ENCODE measurements at regions not wholly inside any gene's neighbourhood (a gene's known extent, or its start where the extent isn't known, plus 50 kb on each side); places are given as distances from the start of the nearest gene placed in this dataset.

DNA sequence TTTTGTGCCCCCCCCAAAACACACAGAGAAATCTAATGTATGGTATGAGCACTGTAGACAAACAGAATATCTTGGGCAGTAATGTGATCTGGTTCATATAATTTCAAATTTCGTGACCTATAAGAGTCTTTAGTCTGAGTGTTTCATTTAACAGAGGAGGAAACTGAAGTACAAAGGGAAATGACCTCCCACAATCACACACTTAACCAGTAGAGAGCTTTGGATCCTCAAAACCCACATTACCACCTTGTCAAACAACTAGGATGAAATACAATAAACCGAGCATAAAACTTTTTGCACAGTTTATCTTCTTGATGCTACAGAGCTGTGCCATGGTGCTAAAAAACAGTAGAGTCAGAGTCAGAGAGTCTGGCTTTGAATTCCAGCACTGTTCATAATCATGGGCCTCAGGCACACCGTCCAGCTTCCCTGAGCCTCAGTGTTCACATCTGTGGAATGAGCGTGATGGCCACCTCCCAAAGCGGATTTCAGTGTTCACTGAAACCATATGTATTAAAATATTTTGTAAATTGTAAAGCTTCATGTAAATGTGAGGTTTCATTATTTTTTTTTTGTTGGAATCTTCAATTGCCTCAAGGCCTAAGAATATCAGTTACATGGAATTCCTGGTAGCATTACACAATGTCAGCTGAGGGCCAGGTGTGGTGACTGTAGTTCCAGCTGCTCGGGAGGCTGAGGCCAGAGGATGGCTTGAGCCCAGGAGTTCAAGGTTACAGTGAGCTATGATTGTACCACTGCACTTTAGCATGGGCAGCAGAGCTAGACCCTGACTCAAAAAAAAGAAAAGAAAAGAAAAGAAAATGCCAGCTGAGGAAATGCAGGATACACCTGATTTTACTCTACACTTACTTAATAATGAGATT lies 126.4 kb upstream of the FRY start:
- Histone ChIP-seq H3K36me3 (replicated peaks) (no peaks in the 10 kb centered on the region), H3K4me3 (no peak overlapping the region), H3K9me3 (no peaks in the 10 kb centered on the region), H3K27me3 (ENCODE audit: low read depth) (no peaks in the 10 kb centered on the region), H3K4me1 (no peaks in the 10 kb centered on the region; the same call in 1 of the 2 replicates)
- no peak for DNase-seq (ENCODE audit: low spot score in 2 of 2)
- in situ Hi-C loops (cut with MboI; ENCODE audit: low sequenced_read_pairs), result loop anchor here (10.0 kb wide), 1 partner anchor 410 kb away; the partner anchor contains the start of genes BRCA2 and ZAR1L

DNA sequence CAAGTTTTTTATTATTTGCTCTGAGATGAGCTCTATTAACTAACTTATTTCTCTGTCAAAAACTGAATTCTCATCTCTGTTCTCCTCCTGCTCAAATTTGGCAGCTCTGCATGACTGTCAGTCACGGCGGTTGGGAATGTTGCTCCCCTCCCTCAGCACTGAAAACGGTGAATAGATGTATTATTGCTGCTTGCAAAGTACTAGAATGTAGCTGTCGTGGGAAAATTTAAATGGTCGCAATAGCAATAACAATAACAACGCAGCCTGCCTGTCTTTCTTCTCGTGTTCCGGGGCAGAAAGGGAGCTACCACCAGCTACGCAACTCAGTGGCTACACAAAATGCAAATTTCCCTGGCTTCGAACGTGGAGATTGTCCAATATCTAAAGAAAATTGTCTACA lies 125.6 kb upstream of the FRY start:
- no peak overlapping the region for H3K4me3 ChIP-seq
- H3K4me1 ChIP-seq, result no peaks in the 10 kb centered on the region; the same call in 1 of the 2 replicates
- peak; percentile 22 for DNase-seq (ENCODE audit: low spot score in 2 of 2)
- H3K9me3 ChIP-seq, result no peaks in the 10 kb centered on the region
- H3K36me3 ChIP-seq (replicated peaks), result no peaks in the 10 kb centered on the region
- no peaks in the 10 kb centered on the region for H3K27me3 ChIP-seq (ENCODE audit: low read depth)
- in situ Hi-C loops (cut with MboI; ENCODE audit: low sequenced_read_pairs), result loop anchor here (10.0 kb wide), 1 partner anchor 409 kb away; the partner anchor contains the start of genes BRCA2 and ZAR1L

DNA sequence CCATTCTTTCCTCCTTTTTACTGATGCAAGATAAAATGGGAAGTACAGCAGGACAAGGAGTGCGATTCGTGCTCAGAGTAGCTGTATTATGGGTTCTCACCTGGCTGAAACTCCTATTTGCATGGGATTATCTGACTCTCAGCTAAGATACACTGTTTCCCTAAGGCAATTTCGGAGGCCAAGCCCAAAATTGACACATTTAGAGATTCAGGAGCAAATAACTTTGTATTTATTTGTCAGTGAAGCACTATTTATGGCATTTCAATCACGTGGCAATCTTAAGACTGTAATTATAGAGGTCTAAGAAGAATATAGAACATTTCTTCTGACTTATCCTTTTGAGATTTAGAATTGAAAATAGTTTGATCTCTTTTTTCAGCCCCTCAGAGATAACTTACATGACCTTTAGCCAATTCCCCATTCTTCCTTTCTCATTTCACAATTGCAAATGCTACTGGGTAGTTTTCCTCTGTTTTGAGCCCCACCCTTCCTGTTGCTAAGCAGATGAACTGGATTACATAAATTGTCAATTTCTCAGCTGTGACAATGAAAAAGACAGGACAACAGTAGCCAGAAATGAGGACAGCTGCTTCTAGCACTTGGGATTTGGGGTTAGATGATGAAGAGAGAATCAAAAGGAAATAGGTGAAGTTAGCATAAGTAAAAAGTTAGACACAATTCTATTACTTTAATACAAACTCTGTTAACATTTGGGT lies 122.7 kb upstream of the FRY start:
- Histone ChIP-seq H3K36me3 (replicated peaks) (no peaks in the 10 kb centered on the region), H3K27me3 (ENCODE audit: low read depth) (no peaks in the 10 kb centered on the region), H3K4me1 (no peaks in the 10 kb centered on the region; the same call in 1 of the 2 replicates), H3K9me3 (no peaks in the 10 kb centered on the region), H3K4me3 (no peak overlapping the region)
- in situ Hi-C loops (cut with MboI; ENCODE audit: low sequenced_read_pairs), result loop anchor here (10.0 kb wide), 1 partner anchor 406 kb away; the partner anchor contains the start of genes BRCA2 and ZAR1L
- no peak for DNase-seq (ENCODE audit: low spot score in 2 of 2)

DNA sequence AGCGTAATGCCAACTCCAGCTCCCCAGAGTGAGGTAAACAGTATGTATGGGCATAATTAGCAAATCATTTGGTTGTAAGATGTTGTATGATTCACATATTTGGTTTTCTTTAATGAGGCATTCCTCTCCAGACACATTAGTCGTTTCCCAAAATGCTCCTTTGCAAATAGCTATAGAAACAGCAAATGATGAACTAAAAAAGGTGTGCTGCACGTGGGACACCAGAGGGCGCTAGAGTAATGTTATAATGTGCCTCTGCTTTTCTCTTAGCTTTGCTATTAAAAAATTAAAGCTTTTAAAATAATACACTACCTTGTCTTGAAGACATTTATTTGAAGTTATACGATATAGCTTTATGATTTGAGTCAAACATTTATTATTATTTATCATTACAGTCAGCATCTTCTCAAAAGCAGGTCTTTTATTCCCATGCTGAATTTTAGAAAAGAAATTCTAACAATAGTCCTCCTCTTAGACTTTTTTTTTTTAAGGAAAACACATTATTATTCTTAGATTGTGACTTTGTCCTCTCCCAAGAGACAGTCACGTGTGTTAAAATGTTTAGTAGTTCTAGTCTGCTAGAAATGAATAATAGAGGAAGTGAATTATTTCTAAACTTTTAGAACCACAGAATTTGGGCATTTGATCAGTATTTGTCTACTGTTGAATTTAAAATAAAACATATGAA lies 121.6 kb upstream of the FRY start:
- DNase-seq (ENCODE audit: low spot score in 2 of 2), result peak; percentile 57 to 75
- no peaks in the 10 kb centered on the region; the same call in 1 of the 2 replicates for H3K4me1 ChIP-seq
- H3K9me3 ChIP-seq, result no peaks in the 10 kb centered on the region
- no peaks in the 10 kb centered on the region for H3K27me3 ChIP-seq (ENCODE audit: low read depth)
- H3K36me3 ChIP-seq (replicated peaks), result no peaks in the 10 kb centered on the region
- in situ Hi-C loops (cut with MboI; ENCODE audit: low sequenced_read_pairs), result loop anchor here (10.0 kb wide), 1 partner anchor 405 kb away; the partner anchor contains the start of genes BRCA2 and ZAR1L
- no peak overlapping the region for H3K4me3 ChIP-seq

DNA sequence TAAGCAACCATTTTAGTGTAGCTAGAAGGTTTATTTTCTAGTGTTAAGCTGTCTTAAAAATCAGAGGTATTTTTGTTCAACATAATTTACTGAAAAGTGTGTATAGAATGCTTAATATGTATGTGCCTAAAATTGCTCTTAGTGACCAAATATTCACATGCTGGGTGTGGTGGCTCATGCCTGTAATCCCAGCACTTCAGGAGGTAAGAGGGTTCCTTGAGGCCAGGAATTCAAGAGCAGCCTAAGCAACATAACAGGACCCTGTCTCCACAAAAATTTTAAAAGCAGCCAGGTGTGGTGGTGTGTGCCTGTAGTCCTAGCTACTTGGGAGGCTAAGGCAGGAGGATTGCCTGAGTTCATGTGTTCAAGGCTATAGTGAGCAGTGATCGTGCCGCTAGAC lies 120.9 kb upstream of the FRY start:
- DNase-seq (ENCODE audit: low spot score in 2 of 2), result no peak
- in situ Hi-C loops (cut with MboI; ENCODE audit: low sequenced_read_pairs), result no loop called here
- H3K36me3 ChIP-seq (replicated peaks), result no peaks in the 10 kb centered on the region
- no peak overlapping the region for H3K4me3 ChIP-seq
- no peaks in the 10 kb centered on the region for H3K9me3 ChIP-seq
- H3K4me1 ChIP-seq, result no peaks in the 10 kb centered on the region; the same call in 1 of the 2 replicates
- H3K27me3 ChIP-seq (ENCODE audit: low read depth), result no peaks in the 10 kb centered on the region

DNA sequence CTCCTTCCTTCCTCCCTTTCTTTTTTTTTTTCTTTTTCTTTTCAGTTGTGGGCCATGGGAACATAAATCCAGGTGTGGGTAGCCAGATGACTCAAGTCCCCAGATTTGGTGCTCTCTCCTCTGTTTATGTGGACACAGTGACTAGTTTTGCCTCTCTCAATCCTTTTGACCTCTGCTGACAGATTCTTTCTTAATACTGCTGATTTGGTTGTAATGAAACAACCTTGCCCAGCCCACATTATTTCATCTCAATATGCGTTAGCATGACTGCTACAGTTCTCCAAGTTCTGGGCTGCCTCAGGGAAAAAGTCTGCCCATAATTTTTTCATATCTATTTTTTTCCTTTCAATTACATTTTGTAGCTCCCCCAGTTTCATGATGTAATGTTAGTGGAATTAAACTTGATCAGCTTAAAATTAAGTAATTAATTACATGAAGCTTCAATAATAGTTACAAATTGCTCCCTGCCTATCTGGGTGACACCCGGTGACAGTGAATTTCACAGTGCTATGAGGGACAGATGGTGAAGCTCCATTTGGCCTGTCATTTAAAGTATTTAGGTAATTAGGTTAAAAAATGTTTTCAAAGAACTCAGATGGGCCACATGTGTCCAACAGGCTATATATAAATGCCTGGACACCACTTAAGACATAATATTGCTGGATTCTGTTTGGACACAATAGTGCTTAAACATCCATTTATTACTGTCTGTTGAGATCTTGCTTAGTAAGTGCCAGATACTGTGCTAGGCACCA lies 118.8 kb upstream of the FRY start:
- Histone ChIP-seq H3K9me3 (no peaks in the 10 kb centered on the region), H3K4me3 (no peak overlapping the region), H3K36me3 (replicated peaks) (no peaks in the 10 kb centered on the region), H3K27me3 (ENCODE audit: low read depth) (no peaks in the 10 kb centered on the region), H3K4me1 (no peaks in the 10 kb centered on the region)
- in situ Hi-C loops (cut with MboI; ENCODE audit: low sequenced_read_pairs), result no loop called here
- DNase-seq (ENCODE audit: low spot score in 2 of 2), result no peak

DNA sequence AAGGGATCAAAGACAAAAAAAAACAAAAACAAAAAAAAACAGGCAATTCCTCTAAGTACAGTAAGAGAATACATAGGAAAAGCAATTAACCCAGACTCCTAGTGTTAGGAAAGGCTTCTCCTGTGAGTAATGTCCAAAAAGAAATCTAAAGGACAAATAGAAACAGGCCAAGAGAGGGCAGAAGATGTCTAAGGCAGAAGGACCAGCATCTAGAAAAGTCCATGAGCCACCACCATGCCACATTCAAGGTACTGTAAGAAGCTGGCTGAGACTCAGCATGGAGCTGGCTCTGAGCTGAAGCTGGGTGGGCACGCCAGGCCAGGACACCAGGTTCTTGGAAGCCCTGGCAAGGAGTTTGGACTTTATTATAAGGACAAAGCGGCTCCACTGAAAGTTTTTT lies 118.1 kb upstream of the FRY start:
- in situ Hi-C loops (cut with MboI; ENCODE audit: low sequenced_read_pairs), result no loop called here
- H3K27me3 ChIP-seq (ENCODE audit: low read depth), result no peaks in the 10 kb centered on the region
- DNase-seq (ENCODE audit: low spot score in 2 of 2), result no peak
- H3K36me3 ChIP-seq (replicated peaks), result no peaks in the 10 kb centered on the region
- no peaks in the 10 kb centered on the region for H3K4me1 ChIP-seq
- no peak overlapping the region for H3K4me3 ChIP-seq
- H3K9me3 ChIP-seq, result no peaks in the 10 kb centered on the region

DNA sequence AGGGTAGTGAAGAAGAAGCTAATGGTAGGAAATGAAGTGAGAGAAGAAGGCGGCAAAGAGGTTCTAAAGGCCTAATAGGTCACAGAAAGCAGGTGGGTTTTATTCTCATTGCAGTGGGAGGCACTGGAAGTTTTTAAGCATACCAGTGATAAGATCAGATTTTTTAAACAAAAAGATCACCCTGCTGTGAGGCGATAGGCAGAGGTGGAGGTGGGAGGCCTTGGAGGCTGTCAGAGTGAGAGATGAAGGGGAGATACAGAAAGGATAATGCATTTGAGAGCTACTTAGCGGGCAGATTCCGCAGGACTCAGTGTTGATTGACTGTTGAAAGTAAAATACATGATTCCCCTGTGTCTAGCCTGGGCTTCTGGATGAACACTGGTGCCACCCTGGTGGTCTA lies 116.7 kb upstream of the FRY start:
- H3K4me3 ChIP-seq, result no peak overlapping the region
- H3K4me1 ChIP-seq, result no peaks in the 10 kb centered on the region
- no peaks in the 10 kb centered on the region for H3K27me3 ChIP-seq (ENCODE audit: low read depth)
- no peaks in the 10 kb centered on the region for H3K9me3 ChIP-seq
- in situ Hi-C loops (cut with MboI; ENCODE audit: low sequenced_read_pairs), result no loop called here
- H3K36me3 ChIP-seq (replicated peaks), result no peaks in the 10 kb centered on the region
- DNase-seq (ENCODE audit: low spot score in 2 of 2), result no peak

DNA sequence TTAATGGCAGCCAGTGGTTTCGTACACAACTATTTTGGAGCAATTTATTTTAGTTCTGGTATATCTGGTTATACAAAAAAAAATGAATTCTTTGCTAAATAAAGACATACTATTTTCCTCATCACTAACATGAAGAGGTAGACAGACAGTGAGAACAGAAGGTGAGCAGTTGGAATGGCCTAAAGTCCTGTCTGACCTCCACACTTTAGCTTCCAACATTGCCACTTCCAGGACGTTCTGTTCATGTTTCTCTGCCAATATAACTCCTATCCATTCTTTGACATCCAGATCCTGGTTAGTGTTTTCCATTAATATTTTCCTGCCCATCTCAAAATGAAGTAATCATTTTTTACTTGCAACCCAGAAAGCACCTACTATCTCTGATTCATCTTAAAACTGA lies 112.9 kb upstream of the FRY start:
- no peaks in the 10 kb centered on the region for H3K9me3 ChIP-seq
- H3K4me3 ChIP-seq, result no peak overlapping the region
- H3K36me3 ChIP-seq (replicated peaks), result no peaks in the 10 kb centered on the region
- no peak for DNase-seq (ENCODE audit: low spot score in 2 of 2)
- no peaks in the 10 kb centered on the region for H3K4me1 ChIP-seq
- H3K27me3 ChIP-seq (ENCODE audit: low read depth), result no peaks in the 10 kb centered on the region; the same call in 1 of the 2 replicates
- in situ Hi-C loops (cut with MboI; ENCODE audit: low sequenced_read_pairs), result no loop called here

DNA sequence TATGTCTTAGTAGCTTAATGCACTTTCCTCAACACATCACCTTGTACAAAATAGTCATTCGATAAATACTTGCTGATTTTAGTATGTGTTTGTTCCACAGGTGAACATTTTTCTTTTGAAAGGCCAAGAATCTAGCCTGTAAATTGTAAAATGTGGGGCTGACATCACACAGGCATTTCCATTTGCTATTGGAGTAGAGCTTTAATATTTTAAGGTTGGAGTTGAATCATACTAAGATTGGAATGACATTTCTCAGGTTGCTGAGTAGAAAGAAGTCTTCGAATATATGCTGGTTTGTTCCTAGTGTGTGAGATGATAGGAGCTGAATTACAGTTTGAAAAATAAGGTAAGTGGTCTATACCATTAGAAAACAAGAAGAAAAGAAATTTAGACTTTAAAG lies 112.3 kb upstream of the FRY start:
- H3K4me3 ChIP-seq, result no peak overlapping the region
- no peaks in the 10 kb centered on the region for H3K4me1 ChIP-seq
- no peaks in the 10 kb centered on the region for H3K36me3 ChIP-seq (replicated peaks)
- DNase-seq (ENCODE audit: low spot score in 2 of 2), result no peak
- H3K27me3 ChIP-seq (ENCODE audit: low read depth), result no peaks in the 10 kb centered on the region; the same call in 1 of the 2 replicates
- in situ Hi-C loops (cut with MboI; ENCODE audit: low sequenced_read_pairs), result no loop called here
- no peaks in the 10 kb centered on the region for H3K9me3 ChIP-seq

DNA sequence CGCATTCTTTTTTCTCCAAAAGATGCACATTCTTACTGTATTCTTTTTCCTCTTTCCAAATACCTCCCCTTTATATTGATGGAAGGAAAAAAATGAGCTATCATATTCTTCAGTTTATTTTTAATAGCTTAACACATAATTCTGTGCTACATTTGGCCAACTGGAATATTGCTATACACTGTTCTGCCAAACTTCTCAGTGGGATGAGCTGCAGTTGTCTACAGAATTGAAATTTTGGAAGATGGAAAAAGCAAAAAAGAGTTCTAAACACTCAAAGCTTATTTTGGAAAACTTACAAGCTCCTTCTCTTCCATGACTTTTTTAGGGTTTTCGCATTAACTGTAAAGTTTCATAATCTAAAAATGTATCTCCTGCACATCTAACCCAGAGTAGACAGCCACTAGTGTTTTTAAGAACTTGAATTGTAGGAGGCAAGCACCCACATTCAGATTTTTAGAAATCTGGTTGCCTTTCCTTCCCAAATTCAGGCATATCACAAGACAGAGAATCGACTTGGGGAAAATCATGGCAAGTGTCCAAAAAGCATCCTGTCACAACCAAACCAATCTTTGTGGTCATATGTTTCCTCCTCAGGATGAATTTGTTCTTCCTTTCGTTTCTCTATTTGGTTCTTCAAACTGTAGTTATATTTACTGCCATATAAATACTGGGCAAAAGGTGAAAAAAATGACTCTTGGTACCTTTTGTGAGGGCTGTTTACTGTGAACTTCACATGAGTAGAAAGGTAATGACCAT lies 111.4 kb upstream of the FRY start:
- H3K4me1 ChIP-seq, result no peaks in the 10 kb centered on the region
- in situ Hi-C loops (cut with MboI; ENCODE audit: low sequenced_read_pairs), result no loop called here
- no peak for DNase-seq (ENCODE audit: low spot score in 2 of 2)

DNA sequence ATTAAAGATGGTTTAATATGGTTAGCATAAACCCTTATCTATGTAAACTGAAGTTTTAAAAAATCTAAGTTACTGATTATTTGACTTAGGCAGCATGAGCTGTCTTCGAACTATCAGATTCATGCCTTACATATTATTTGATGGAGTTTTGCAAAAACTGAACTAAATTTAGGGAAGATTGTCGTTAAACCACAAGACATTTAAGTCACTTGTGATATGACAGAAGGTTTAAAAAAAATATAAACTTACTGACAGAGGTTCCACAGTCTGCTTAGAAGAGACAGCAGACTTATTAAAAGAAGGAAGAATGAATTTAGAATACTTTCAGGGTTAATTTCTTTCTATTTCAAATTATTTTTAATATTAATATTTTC lies 110.9 kb upstream of the FRY start:
- H3K4me1 ChIP-seq, result no peaks in the 10 kb centered on the region
- no peaks in the 10 kb centered on the region; the same call in 1 of the 2 replicates for H3K27me3 ChIP-seq (ENCODE audit: low read depth)
- no peaks in the 10 kb centered on the region for H3K36me3 ChIP-seq (replicated peaks)
- no peaks in the 10 kb centered on the region for H3K9me3 ChIP-seq
- in situ Hi-C loops (cut with MboI; ENCODE audit: low sequenced_read_pairs), result no loop called here
- DNase-seq (ENCODE audit: low spot score in 2 of 2), result no peak
- no peak overlapping the region for H3K4me3 ChIP-seq

More for the DNA sequence above, 111.4 kb upstream of the FRY start:
- H3K4me3 ChIP-seq, result no peak overlapping the region
- H3K36me3 ChIP-seq (replicated peaks), result no peaks in the 10 kb centered on the region
- no peaks in the 10 kb centered on the region; the same call in 1 of the 2 replicates for H3K27me3 ChIP-seq (ENCODE audit: low read depth)
- no peaks in the 10 kb centered on the region for H3K9me3 ChIP-seq

Data from HAP-1 (cell line).